ENCODE measurements at regions not wholly inside any gene's neighbourhood (a gene's known extent, or its start where the extent isn't known, plus 50 kb on each side); places are given as distances from the start of the nearest gene placed in this dataset.
"Not testable (repeated sequence)": the region's sequence is repeated elsewhere in the genome, so short reads cannot be mapped to it uniquely, and the experiment has no call there.

GRCh38 chr2:242111954-242112353, 242.4 kb downstream of the RTP5 start:
- H3K4me3 ChIP-seq (ENCODE audit: low read length); H2AFZ ChIP-seq (ENCODE audit: low read depth, low read length); H3K9me3 ChIP-seq (ENCODE audit: low read length); H3K36me3 ChIP-seq (ENCODE audit: insufficient read depth, low read length); H3K4me1 ChIP-seq (ENCODE audit: insufficient read depth, low read length); H3K27me3 ChIP-seq (ENCODE audit: insufficient read depth, low read length): not testable (repeated sequence)

DNA sequence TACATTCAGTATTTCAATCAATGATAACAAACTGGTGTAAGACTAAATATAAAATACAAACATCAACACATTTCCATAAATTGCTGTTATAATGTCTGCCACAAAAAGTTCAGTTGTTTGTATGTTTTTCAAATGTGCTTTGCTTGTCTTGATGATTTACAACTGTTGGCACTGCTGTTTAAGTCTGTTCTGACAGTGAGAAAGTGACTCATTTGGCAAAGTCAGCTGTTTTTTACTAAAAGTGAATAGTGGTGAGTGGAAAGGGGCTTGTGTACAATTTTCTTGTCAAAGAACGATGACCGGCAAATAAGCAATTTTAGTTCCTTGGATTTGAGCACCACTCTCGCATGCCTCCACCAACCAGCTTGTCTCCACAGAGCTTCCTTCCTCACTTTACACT, 244.0 kb downstream of the RTP5 start:
- H3K36me3 ChIP-seq (ENCODE audit: insufficient read depth, low read length); H3K27me3 ChIP-seq (ENCODE audit: insufficient read depth, low read length); H2AFZ ChIP-seq (ENCODE audit: low read depth, low read length); H3K4me1 ChIP-seq (ENCODE audit: insufficient read depth, low read length); H3K9me3 ChIP-seq (ENCODE audit: low read length); H3K4me3 ChIP-seq (ENCODE audit: low read length): not testable (repeated sequence)

DNA sequence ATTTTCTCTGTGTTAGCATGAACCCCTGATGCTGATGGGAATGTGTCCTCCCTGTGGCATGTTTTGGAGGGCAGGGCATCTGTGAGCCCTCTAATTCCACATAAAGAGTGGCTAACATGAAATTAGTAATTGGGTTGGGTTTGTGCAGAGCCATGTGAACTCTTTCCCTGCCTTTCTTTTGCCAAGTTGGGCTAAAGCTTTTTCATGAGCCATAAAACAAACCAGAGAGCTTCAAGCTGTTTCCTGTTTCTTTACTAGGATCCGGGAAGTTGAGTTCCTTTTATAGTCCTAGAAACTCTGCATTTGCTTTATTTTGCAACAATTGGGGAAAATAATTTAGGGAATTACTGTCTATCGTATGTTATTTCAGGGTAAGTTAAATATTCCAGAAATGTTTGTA, 247.1 kb downstream of the RTP5 start:
- H3K4me1 ChIP-seq (ENCODE audit: insufficient read depth, low read length), result not testable (repeated sequence)

DNA sequence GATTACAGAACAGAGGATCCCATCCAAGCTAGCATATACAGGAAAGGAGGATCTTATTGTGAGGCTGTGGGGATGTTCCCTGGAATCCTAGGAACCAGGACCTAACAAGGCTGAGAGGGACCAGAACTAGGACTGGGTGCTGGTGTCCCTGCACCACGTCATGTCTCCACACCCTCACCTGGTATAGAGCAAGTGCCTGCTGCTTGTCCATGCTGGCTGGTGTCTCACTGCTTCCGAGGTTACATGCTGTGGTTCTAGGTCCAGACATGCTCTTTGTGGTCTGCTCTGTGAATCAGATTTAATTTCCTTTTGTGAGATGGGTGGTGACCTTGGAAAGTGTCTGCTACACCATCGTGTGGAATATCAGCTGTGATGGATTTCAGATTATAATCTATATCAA, 247.8 kb downstream of the RTP5 start:
- not testable (repeated sequence) for H3K9me3 ChIP-seq (ENCODE audit: low read length); H3K4me1 ChIP-seq (ENCODE audit: insufficient read depth, low read length); H3K36me3 ChIP-seq (ENCODE audit: insufficient read depth, low read length); H3K4me3 ChIP-seq (ENCODE audit: low read length); H3K27me3 ChIP-seq (ENCODE audit: insufficient read depth, low read length); H2AFZ ChIP-seq (ENCODE audit: low read depth, low read length)

More for the DNA sequence above, 247.1 kb downstream of the RTP5 start:
- H3K36me3 ChIP-seq (ENCODE audit: insufficient read depth, low read length); H3K27me3 ChIP-seq (ENCODE audit: insufficient read depth, low read length); H2AFZ ChIP-seq (ENCODE audit: low read depth, low read length); H3K4me3 ChIP-seq (ENCODE audit: low read length); H3K9me3 ChIP-seq (ENCODE audit: low read length): not testable (repeated sequence)

- not testable (repeated sequence) for H3K36me3 ChIP-seq (ENCODE audit: insufficient read depth, low read length); H3K4me1 ChIP-seq (ENCODE audit: insufficient read depth, low read length); H3K4me3 ChIP-seq (ENCODE audit: low read length); H3K9me3 ChIP-seq (ENCODE audit: low read length); H2AFZ ChIP-seq (ENCODE audit: low read depth, low read length); H3K27me3 ChIP-seq (ENCODE audit: insufficient read depth, low read length)
Observed at GRCh38 chr2:242119682-242120081, 250.2 kb downstream of the RTP5 start.

- not testable (repeated sequence) for H3K9me3 ChIP-seq (ENCODE audit: low read length); H3K4me3 ChIP-seq (ENCODE audit: low read length); H3K4me1 ChIP-seq (ENCODE audit: insufficient read depth, low read length); H2AFZ ChIP-seq (ENCODE audit: low read depth, low read length); H3K27me3 ChIP-seq (ENCODE audit: insufficient read depth, low read length); H3K36me3 ChIP-seq (ENCODE audit: insufficient read depth, low read length)
Observed at GRCh38 chr2:242130682-242131081, 261.2 kb downstream of the RTP5 start.

GRCh38 chr2:242159921-242160320, 290.4 kb downstream of the RTP5 start:
- not testable (repeated sequence) for H3K4me1 ChIP-seq (ENCODE audit: insufficient read depth, low read length); H3K36me3 ChIP-seq (ENCODE audit: insufficient read depth, low read length); H3K9me3 ChIP-seq (ENCODE audit: low read length); H3K27me3 ChIP-seq (ENCODE audit: insufficient read depth, low read length); H2AFZ ChIP-seq (ENCODE audit: low read depth, low read length); H3K4me3 ChIP-seq (ENCODE audit: low read length)

DNA sequence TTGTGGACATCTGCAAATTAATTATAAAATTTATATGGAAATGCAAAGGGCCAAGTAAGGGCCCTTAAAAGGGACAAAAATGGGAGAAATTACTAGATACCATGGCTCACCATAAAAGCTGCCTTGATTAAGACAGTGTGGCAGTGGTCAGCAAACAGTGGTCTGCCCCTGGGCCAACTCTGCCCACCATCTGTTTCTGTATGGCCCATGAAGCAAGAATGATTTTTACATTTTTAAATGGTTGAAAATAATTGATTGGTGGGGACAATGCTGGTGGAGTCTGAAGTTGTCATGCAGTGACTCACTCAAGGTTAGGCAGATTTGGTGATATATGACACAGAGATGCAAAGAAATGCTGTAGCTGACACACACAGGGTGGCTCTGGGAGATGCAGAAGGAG, 295.6 kb downstream of the RTP5 start:
- H3K9me3 ChIP-seq (ENCODE audit: low read length); H3K36me3 ChIP-seq (ENCODE audit: insufficient read depth, low read length); H2AFZ ChIP-seq (ENCODE audit: low read depth, low read length); H3K4me3 ChIP-seq (ENCODE audit: low read length); H3K27me3 ChIP-seq (ENCODE audit: insufficient read depth, low read length); H3K4me1 ChIP-seq (ENCODE audit: insufficient read depth, low read length): not testable (repeated sequence)

- not testable (repeated sequence) for H3K4me1 ChIP-seq (ENCODE audit: insufficient read depth, low read length); H3K4me3 ChIP-seq (ENCODE audit: low read length); H3K9me3 ChIP-seq (ENCODE audit: low read length); H2AFZ ChIP-seq (ENCODE audit: low read depth, low read length); H3K27me3 ChIP-seq (ENCODE audit: insufficient read depth, low read length); H3K36me3 ChIP-seq (ENCODE audit: insufficient read depth, low read length)
Observed at GRCh38 chr2:242171290-242171689, 301.8 kb downstream of the RTP5 start.

All from neuron (in vitro differentiated cells).